Peyer's patch (tissue), 4 donors: ENCODE measurements at regions not wholly inside any gene's neighbourhood (a gene's known extent, or its start where the extent isn't known, plus 50 kb on each side); places are given as distances from the start of the nearest gene placed in this dataset.

ENCODE experiments used
- DNase-seq, 3 donors: peaks; one replicate each; pipeline ENCODE4 v3.0.0-alpha.2; 2017 to 2019
- H3K27ac ChIP-seq, 4 donors: fragments of 200-600 bp; sonication (generic); one replicate each; pipeline ENCODE4 v1.5.1; 2016 to 2019
- H3K27me3 ChIP-seq, 2 donors: fragments of 200-600 bp; sonication (generic); one replicate each; pipeline ENCODE4 v1.5.1; 2019
- H3K36me3 ChIP-seq, 3 donors: fragments of 200-600 bp; sonication (generic); one replicate each; pipeline ENCODE4 v1.5.1; 2016 to 2019
- H3K4me1 ChIP-seq, 4 donors: fragments of 200-600 bp; sonication (generic); one replicate each; pipeline ENCODE4 v1.5.1; 2016 to 2019
- H3K4me3 ChIP-seq, 4 donors: fragments of 200-600 bp; sonication (generic); 1 replicate in 3 of 4; 2 replicates in 1 of 4; pipeline ENCODE4 v1.5.1; 2016 to 2019; ENCODE audit warnings: mild to moderate bottlenecking in 1 of 4
- H3K9me3 ChIP-seq, 4 donors: fragments of 200-600 bp; sonication (generic); one replicate each; pipeline ENCODE4 v1.5.1; 2016 to 2019; ENCODE audit warnings: mild to moderate bottlenecking in 1 of 4
- CTCF ChIP-seq, 6 experiments: fragments of 450-650 bp in 4 of 6; fragments of 200-600 bp in 2 of 6; sonication (generic) in 1 of 6; IDR thresholded peaks; one replicate each; pipeline ENCODE4 v1.5.1; 2017 to 2019; ENCODE audit warnings: antibody characterized with exemption in 6 of 6, mild to moderate bottlenecking in 3 of 6, moderate library complexity in 1 of 6
- POLR2A ChIP-seq, 2 donors: fragments of 450-650 bp; IDR thresholded peaks; one replicate each; pipeline ENCODE4 v1.5.1; 2017; ENCODE audit warnings: antibody characterized with exemption in 2 of 2, mild to moderate bottlenecking in 2 of 2, moderate library complexity in 2 of 2

- no peak for TF ChIP-seq CTCF (IDR thresholded peaks at IDR 0.05)
- TF ChIP-seq POLR2A (IDR thresholded peaks at IDR 0.05) = no peak
- no peak for DNase-seq
- H3K27ac ChIP-seq = no peak overlapping the region
- H3K9me3 ChIP-seq = no peaks in the 10 kb centered on the region
- no peaks in the 10 kb centered on the region for H3K36me3 ChIP-seq
- H3K4me3 ChIP-seq = no peak overlapping the region
- no peaks in the 10 kb centered on the region for H3K27me3 ChIP-seq
- H3K4me1 ChIP-seq = no peaks in the 10 kb centered on the region
Measured at GRCh38 chr1:177448652-177449357, 278.0 kb downstream of the BRINP2 start.

DNA sequence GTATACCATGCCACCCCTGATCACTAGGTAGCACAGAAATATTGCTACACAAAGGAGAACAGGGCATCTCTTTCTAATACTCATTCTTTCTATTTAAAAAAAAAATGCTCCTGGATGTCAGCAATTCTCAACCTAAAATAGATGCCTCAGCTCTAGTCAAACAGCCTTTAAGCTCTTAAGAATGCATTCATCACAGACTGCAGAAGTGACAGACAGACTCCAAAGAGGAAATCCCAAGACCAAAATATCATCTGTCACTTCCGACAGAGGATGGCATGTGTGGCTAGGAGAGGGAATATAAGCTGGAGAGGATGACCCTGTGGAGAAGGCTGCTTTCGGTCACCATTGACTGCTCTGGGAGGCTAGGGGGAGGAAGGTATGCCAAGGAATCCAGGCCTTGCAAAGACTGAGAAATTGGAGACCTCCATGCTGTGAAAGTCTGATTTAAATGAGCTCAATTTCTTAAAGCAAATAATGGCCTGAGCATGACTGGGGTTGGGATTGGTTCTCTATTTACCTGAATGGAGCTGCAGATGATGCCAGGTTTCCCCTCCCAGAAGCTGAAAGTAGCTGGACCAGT lies 277.4 kb downstream of the BRINP2 start:
- H3K36me3 ChIP-seq = no peaks in the 10 kb centered on the region
- no peaks in the 10 kb centered on the region for H3K4me1 ChIP-seq
- no peak overlapping the region for H3K27ac ChIP-seq
- no peak for DNase-seq
- TF ChIP-seq CTCF (IDR thresholded peaks at IDR 0.05) (no peak), POLR2A (IDR thresholded peaks at IDR 0.05) (no peak)
- H3K4me3 ChIP-seq = no peak overlapping the region
- H3K9me3 ChIP-seq = no peaks in the 10 kb centered on the region
- H3K27me3 ChIP-seq = no peaks in the 10 kb centered on the region

DNA sequence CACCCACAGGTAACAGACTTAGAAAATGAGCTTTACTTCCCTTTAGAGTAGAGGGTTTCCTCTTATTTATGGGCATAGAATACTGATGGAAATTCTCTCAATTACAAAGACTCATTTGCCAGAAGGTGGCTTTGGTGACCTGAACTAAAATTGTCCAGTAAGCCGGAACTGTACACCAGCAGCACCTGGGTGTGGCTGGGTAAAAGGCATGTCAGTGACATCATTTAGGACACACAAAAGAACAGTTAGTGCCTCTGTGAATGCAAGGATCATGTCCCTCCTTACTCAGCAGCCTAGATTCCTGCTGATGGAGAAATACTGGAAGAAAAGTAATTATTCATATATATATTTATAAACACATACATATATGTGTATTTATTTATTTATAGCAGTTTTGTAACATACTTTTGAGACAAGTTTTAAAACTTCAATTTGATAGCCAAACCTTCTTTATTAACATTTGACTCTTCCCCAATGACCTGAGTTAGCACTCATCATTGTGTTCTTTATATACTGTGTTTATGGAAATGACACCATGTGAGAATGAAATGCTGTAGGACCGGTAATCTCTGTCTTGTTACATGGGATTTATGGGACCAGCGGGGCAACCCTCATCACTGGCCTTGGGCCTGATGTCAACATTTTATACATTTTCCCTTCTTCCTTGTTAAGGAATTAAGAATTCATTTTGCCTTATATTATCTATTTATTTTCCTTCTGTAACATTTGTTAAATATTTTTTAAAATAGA lies 274.4 kb downstream of the BRINP2 start:
- H3K36me3 ChIP-seq = no peaks in the 10 kb centered on the region
- no peaks in the 10 kb centered on the region for H3K4me1 ChIP-seq
- TF ChIP-seq CTCF (IDR thresholded peaks at IDR 0.05) = no peak
- TF ChIP-seq POLR2A (IDR thresholded peaks at IDR 0.05) = no peak
- no peak overlapping the region for H3K4me3 ChIP-seq
- no peak overlapping the region for H3K27ac ChIP-seq
- H3K9me3 ChIP-seq = no peaks in the 10 kb centered on the region
- no peak for DNase-seq
- no peaks in the 10 kb centered on the region for H3K27me3 ChIP-seq

DNA sequence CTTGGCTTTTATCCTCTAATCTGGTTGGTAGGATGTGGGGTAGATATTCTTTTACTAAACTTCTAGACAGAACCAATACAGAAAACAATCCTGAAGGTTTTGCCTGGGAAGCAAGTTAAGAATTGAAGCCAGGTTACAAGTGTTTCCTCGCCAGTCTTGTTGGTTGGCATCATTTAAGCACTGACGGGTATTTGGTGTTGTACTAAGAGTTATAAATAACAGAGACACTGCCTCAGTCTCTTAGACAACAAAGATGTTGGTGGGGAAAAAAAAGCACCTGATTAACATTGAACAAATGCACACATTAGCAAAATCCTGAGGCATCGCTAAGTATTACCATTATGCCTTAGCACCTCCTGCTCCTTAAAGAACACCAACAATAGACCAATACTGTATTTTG lies 272.2 kb downstream of the BRINP2 start:
- Histone ChIP-seq H3K4me3 (no peak overlapping the region), H3K36me3 (no peaks in the 10 kb centered on the region), H3K27ac (no peak overlapping the region), H3K9me3 (no peaks in the 10 kb centered on the region), H3K27me3 (no peaks in the 10 kb centered on the region), H3K4me1 (no peaks in the 10 kb centered on the region)
- no peak for DNase-seq
- TF ChIP-seq POLR2A (IDR thresholded peaks at IDR 0.05) (no peak), CTCF (IDR thresholded peaks at IDR 0.05) (no peak)

DNA sequence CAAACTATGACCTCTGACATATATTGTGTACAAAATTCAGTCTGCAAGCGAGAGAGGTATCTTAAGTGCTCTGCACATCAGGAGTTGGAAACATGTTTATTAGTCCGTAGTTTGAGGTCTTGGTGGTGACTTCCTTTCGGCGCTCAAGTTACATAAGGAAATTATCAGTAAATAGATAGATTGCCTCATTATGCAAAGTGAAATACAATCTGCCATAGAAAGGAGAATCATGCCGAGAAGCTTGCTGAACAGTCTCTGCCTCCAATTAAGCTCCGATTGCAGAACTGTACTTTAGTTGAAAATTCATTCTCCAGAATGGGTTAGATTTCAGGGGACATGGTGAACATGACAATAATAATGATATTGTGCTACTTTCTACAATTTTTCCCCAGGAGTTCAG lies 271.8 kb downstream of the BRINP2 start:
- DNase-seq = no peak
- Histone ChIP-seq H3K4me1 (no peaks in the 10 kb centered on the region), H3K4me3 (no peak overlapping the region), H3K27ac (no peak overlapping the region), H3K9me3 (no peaks in the 10 kb centered on the region), H3K27me3 (no peaks in the 10 kb centered on the region), H3K36me3 (no peaks in the 10 kb centered on the region)
- no peak for TF ChIP-seq CTCF (IDR thresholded peaks at IDR 0.05)
- TF ChIP-seq POLR2A (IDR thresholded peaks at IDR 0.05) = no peak
